ENCODE measurements at regions not wholly inside any gene's neighbourhood (a gene's known extent, or its start where the extent isn't known, plus 50 kb on each side); places are given as distances from the start of the nearest gene placed in this dataset.
"Not testable (repeated sequence)": the region's sequence is repeated elsewhere in the genome, so short reads cannot be mapped to it uniquely, and the experiment has no call there.

DNA sequence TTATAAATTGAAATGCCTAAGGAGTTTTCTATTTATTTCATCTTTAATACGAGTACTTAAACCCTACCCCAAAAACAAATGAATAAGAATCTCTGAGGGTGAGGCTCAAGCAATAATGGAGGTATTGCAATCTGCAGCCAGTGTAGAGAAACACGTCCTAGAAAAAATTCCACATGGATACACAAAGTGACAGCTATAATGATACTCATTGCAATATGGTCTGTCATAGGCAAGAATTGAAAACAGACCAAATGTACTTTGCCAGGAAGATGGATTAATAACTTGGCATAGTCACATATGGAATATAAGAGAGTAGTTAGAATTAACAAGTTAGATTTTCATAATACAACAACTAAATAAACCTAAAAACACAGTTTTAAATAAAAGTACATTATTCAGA lies 440.1 kb upstream of the STEAP1 start:
- TF ChIP-seq POLR2A (IDR thresholded peaks at IDR 0.05; ENCODE audit: low read depth, low read length): no peak
- TF ChIP-seq POLR2AphosphoS5 (IDR thresholded peaks at IDR 0.05; ENCODE audit: low read depth, low read length): no peak
- no peak for TF ChIP-seq TAF1 (IDR thresholded peaks at IDR 0.05; ENCODE audit: borderline replicate concordance, low read depth, low read length)
- FAIRE-seq (no peak), DNase-seq (ENCODE audit: insufficient read length) (no peak)

GRCh38 chr7:89718941-89719340 lies 435.3 kb upstream of the STEAP1 start:
- DNase-seq (ENCODE audit: insufficient read length); FAIRE-seq: not testable (repeated sequence)

GRCh38 chr7:89728481-89728880 lies 425.8 kb upstream of the STEAP1 start:
- DNase-seq (ENCODE audit: insufficient read length) (no peak), FAIRE-seq (no peak)
- TF ChIP-seq POLR2A (IDR thresholded peaks at IDR 0.05; ENCODE audit: low read depth, low read length) (no peak), POLR2AphosphoS5 (IDR thresholded peaks at IDR 0.05; ENCODE audit: low read depth, low read length) (no peak), TAF1 (IDR thresholded peaks at IDR 0.05; ENCODE audit: borderline replicate concordance, low read depth, low read length) (no peak)

GRCh38 chr7:89731751-89732445 lies 422.4 kb upstream of the STEAP1 start:
- FAIRE-seq: no peak
- DNase-seq (ENCODE audit: insufficient read length): no peak
- no peak for TF ChIP-seq POLR2AphosphoS5 (IDR thresholded peaks at IDR 0.05; ENCODE audit: low read depth, low read length)
- no peak for TF ChIP-seq POLR2A (IDR thresholded peaks at IDR 0.05; ENCODE audit: low read depth, low read length)
- TF ChIP-seq TAF1 (IDR thresholded peaks at IDR 0.05; ENCODE audit: borderline replicate concordance, low read depth, low read length): no peak

- DNase-seq (ENCODE audit: insufficient read length): no peak
- FAIRE-seq: no peak
- TF ChIP-seq TAF1 (IDR thresholded peaks at IDR 0.05; ENCODE audit: borderline replicate concordance, low read depth, low read length) (no peak), POLR2A (IDR thresholded peaks at IDR 0.05; ENCODE audit: low read depth, low read length) (no peak), POLR2AphosphoS5 (IDR thresholded peaks at IDR 0.05; ENCODE audit: low read depth, low read length) (no peak)
Measured at GRCh38 chr7:89738549-89738948, 415.7 kb upstream of the STEAP1 start.

DNA sequence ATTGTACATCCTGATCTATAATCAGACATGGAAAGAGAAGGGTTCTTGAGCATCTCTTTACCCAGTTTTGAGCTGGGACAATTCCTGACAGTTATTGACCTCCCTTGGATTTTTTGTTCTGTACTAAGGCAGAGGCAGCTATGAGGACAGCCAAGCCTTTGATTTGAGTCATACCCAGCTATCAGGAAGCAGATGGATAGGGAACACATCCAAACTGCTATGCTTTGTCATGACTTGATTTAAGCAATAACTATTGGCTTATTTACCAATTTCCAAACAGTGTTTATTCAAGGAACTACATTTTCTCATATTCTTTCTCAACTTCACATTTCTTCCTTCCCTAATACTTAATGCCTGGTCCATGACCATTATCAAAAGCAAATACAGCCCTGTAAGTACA lies 396.4 kb upstream of the STEAP1 start:
- DNase-seq (ENCODE audit: insufficient read length): no peak
- FAIRE-seq: no peak
- TF ChIP-seq POLR2A (IDR thresholded peaks at IDR 0.05; ENCODE audit: low read depth, low read length): no peak
- no peak for TF ChIP-seq POLR2AphosphoS5 (IDR thresholded peaks at IDR 0.05; ENCODE audit: low read depth, low read length)
- TF ChIP-seq TAF1 (IDR thresholded peaks at IDR 0.05; ENCODE audit: borderline replicate concordance, low read depth, low read length): no peak

DNA sequence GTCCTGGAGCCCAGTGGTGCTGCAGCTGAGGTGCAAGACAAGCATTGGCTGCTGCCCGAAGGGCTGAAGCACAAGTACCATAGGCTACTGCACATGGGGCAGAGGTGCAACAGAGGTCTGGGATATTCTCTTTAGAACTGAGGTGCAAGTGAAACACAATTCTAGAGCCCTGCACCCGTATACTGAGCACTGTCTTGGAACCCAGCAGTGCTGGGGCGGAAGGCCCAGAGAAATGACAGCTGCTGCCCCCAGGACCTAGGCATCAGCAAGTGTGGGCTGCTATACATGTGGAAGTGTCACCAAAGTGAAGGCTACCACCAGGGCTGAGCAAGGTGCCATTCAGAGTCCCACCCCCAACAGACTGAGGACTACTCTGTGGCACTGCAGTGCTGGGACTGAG lies 393.6 kb upstream of the STEAP1 start:
- FAIRE-seq (no peak), DNase-seq (ENCODE audit: insufficient read length) (no peak)
- TF ChIP-seq POLR2A (IDR thresholded peaks at IDR 0.05; ENCODE audit: low read depth, low read length): no peak
- no peak for TF ChIP-seq POLR2AphosphoS5 (IDR thresholded peaks at IDR 0.05; ENCODE audit: low read depth, low read length)
- no peak for TF ChIP-seq TAF1 (IDR thresholded peaks at IDR 0.05; ENCODE audit: borderline replicate concordance, low read depth, low read length)

DNA sequence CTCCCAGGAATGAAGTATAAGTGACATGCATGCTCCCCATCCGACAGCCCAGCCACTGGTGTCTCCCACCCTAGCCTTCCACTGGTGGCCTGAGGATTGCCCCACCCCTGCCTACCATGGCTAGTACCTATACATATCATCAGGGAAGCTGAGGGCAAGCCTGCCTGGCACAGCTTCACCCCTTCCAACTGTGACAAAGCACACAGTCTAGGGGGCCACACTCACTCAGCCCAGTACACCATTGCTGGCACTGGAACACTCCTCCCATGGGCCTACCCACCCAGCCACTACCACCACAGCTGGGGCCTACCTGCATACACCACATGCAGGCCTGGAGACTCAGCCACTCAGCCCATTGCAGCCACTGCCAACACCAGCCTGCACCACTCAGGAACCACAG lies 393.1 kb upstream of the STEAP1 start:
- no peak for TF ChIP-seq POLR2AphosphoS5 (IDR thresholded peaks at IDR 0.05; ENCODE audit: low read depth, low read length)
- no peak for TF ChIP-seq TAF1 (IDR thresholded peaks at IDR 0.05; ENCODE audit: borderline replicate concordance, low read depth, low read length)
- no peak for TF ChIP-seq POLR2A (IDR thresholded peaks at IDR 0.05; ENCODE audit: low read depth, low read length)
- DNase-seq (ENCODE audit: insufficient read length) (no peak), FAIRE-seq (no peak)

- DNase-seq (ENCODE audit: insufficient read length) (no peak), FAIRE-seq (no peak)
- TF ChIP-seq POLR2A (IDR thresholded peaks at IDR 0.05; ENCODE audit: low read depth, low read length): no peak
- no peak for TF ChIP-seq TAF1 (IDR thresholded peaks at IDR 0.05; ENCODE audit: borderline replicate concordance, low read depth, low read length)
- no peak for TF ChIP-seq POLR2AphosphoS5 (IDR thresholded peaks at IDR 0.05; ENCODE audit: low read depth, low read length)
Measured at GRCh38 chr7:89770161-89770560, 384.1 kb upstream of the STEAP1 start.

DNA sequence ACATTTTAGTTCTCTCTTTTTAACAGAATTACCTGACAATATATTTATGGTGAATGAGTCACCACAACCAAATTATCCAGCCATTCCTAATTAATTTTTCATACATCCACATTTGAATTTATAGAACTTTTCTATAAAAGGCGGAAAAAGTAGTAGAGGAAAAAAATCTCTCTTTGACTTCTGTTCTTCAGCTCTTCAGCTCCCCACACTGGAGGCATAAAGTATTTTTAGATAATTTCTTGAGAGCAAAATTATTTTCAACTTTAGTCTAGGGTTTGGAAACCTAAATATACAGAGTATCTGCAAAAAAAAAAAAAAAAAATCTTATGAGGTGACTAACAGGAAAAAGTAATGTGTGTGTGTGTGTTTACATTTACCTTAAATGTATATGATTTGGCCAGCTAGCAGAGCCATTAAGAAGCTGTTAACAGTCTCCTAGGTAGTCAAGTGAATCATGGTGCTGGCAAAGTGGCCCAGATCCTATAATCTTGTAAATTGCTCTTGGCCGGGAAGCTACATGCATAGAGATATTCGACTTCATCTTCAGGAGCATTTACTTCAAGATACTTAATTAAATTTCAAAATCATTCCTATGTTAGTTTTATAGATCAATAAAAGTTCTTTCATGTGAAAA lies 383.1 kb upstream of the STEAP1 start:
- TF ChIP-seq TAF1 (IDR thresholded peaks at IDR 0.05; ENCODE audit: borderline replicate concordance, low read depth, low read length) (no peak), POLR2AphosphoS5 (IDR thresholded peaks at IDR 0.05; ENCODE audit: low read depth, low read length) (no peak)
- FAIRE-seq: no peak
- DNase-seq (ENCODE audit: insufficient read length): no peak

- no peak for DNase-seq (ENCODE audit: insufficient read length)
- FAIRE-seq: no peak
- no peak for TF ChIP-seq POLR2A (IDR thresholded peaks at IDR 0.05; ENCODE audit: low read depth, low read length)
- no peak for TF ChIP-seq TAF1 (IDR thresholded peaks at IDR 0.05; ENCODE audit: borderline replicate concordance, low read depth, low read length)
- no peak for TF ChIP-seq POLR2AphosphoS5 (IDR thresholded peaks at IDR 0.05; ENCODE audit: low read depth, low read length)
Measured at GRCh38 chr7:89772276-89772675, 382.0 kb upstream of the STEAP1 start.

GRCh38 chr7:89773611-89774010 lies 380.7 kb upstream of the STEAP1 start:
- TF ChIP-seq POLR2A (IDR thresholded peaks at IDR 0.05; ENCODE audit: low read depth, low read length) (no peak), POLR2AphosphoS5 (IDR thresholded peaks at IDR 0.05; ENCODE audit: low read depth, low read length) (no peak), TAF1 (IDR thresholded peaks at IDR 0.05; ENCODE audit: borderline replicate concordance, low read depth, low read length) (no peak)
- no peak for DNase-seq (ENCODE audit: insufficient read length)
- FAIRE-seq: no peak

Data from GM12892 (cell line).